ENCODE measurements at regions not wholly inside any gene's neighbourhood (a gene's known extent, or its start where the extent isn't known, plus 50 kb on each side); places are given as distances from the start of the nearest gene placed in this dataset.
"Not testable (repeated sequence)": the region's sequence is repeated elsewhere in the genome, so short reads cannot be mapped to it uniquely, and the experiment has no call there.

GRCh38 chr19:30113186-30113585 is 171.1 kb downstream of the URI1 start:
- Histone ChIP-seq H3K4me1 (no peaks in the 10 kb centered on the region), H3K27me3 (no peaks in the 10 kb centered on the region), H3K4me3 (replicated peaks in 1 of 3) (no peak overlapping the region), H3K9me3 (no peaks in the 10 kb centered on the region), H3K36me3 (no peaks in the 10 kb centered on the region), H3K27ac (no peak overlapping the region)
- DNase-seq = no peak
- WGBS, 2 donors = 60 to 73% methylated on average over 5 of the region's 5 CpGs
- intact Hi-C loops (cut with DNase I) = no loop called here
- TF ChIP-seq CTCF (IDR thresholded peaks at IDR 0.05) = no peak
- TF ChIP-seq POLR2A (IDR thresholded peaks at IDR 0.05) = no peak

DNA sequence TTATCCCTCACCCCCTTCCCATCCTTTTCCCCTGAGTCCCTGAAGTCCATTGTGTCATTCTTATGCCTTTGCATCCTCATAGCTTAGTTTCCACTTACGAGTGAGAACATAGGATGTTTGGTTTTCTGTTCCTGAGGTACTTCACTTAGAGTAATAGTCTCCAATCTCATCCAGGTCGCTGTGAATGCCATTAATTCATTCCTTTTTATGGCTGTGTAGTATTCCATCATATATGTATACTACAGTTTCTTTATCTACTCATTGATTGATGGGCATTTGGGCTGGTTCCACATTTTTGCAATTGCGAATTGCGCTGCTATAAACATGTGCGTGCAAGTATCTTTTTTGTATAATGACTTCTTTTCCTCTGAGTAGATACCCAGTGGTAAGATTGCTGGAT is 172.1 kb downstream of the URI1 start:
- H3K27me3 ChIP-seq; H3K36me3 ChIP-seq; H3K9me3 ChIP-seq; H3K4me1 ChIP-seq; DNase-seq; H3K4me3 ChIP-seq (replicated peaks in 1 of 3); H3K27ac ChIP-seq; intact Hi-C loops (cut with DNase I): not testable (repeated sequence)
- 83 to 87% methylated on average over 5 of the region's 5 CpGs for WGBS, 2 donors

DNA sequence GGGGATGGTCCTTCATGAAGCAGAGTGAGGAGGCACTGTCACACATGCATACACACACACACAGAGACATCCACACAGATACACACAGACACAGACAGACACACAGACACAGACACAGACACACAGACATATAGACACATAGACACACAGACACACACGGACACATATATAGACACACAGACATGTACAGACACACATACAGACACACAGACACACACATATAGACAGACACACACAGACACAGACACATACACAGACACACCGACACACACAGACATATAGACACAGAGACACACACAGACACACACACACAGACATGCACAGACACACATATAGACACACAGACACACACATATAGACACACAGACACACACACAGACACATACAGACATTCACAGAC is 173.9 kb downstream of the URI1 start:
- Histone ChIP-seq H3K4me3 (replicated peaks in 1 of 3) (no peak overlapping the region), H3K27ac (no peak overlapping the region), H3K36me3 (no peaks in the 10 kb centered on the region), H3K4me1 (no peaks in the 10 kb centered on the region), H3K9me3 (no peaks in the 10 kb centered on the region), H3K27me3 (no peaks in the 10 kb centered on the region)
- 93 to 100% methylated on average over 2 of the region's 2 CpGs for WGBS, 2 donors
- intact Hi-C loops (cut with DNase I) = no loop called here
- no peak for DNase-seq
- no peak for TF ChIP-seq POLR2A (IDR thresholded peaks at IDR 0.05)
- TF ChIP-seq CTCF (IDR thresholded peaks at IDR 0.05) = no peak

DNA sequence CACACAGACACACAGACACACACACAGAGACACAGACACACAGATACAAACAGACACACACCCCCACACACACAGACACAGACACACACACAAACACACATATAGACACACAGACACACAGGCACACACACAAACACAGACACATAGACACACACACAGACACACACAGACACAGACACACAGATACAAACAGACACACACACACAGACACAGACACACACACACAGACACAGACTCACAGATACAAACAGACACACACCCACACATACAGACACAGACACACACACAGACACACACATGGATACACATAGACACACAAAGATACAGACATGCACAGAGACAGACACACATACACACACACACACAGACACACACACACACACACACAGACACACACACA is 174.5 kb downstream of the URI1 start:
- TF ChIP-seq POLR2A (IDR thresholded peaks at IDR 0.05) (no peak), CTCF (IDR thresholded peaks at IDR 0.05) (no peak)
- DNase-seq = no peak
- Histone ChIP-seq H3K4me1 (no peaks in the 10 kb centered on the region), H3K27ac (no peak overlapping the region), H3K27me3 (no peaks in the 10 kb centered on the region), H3K36me3 (no peaks in the 10 kb centered on the region), H3K4me3 (replicated peaks in 1 of 3) (no peak overlapping the region), H3K9me3 (no peaks in the 10 kb centered on the region)
- intact Hi-C loops (cut with DNase I) = no loop called here

- 75 to 80% methylated on average over 6 to 11 of the region's 16 CpGs for WGBS, 2 donors
- no peak for DNase-seq
- intact Hi-C loops (cut with DNase I) = no loop called here
- H3K4me3 ChIP-seq (replicated peaks in 1 of 3) = no peak overlapping the region
- H3K36me3 ChIP-seq = no peaks in the 10 kb centered on the region
- H3K4me1 ChIP-seq = no peaks in the 10 kb centered on the region
- H3K27ac ChIP-seq = no peak overlapping the region
- H3K9me3 ChIP-seq = no peaks in the 10 kb centered on the region
- H3K27me3 ChIP-seq = no peaks in the 10 kb centered on the region
- TF ChIP-seq CTCF (IDR thresholded peaks at IDR 0.05) (no peak), POLR2A (IDR thresholded peaks at IDR 0.05) (no peak)
These were observed 175.0 kb downstream of the URI1 start for GRCh38 chr19:30116984-30117555.

DNA sequence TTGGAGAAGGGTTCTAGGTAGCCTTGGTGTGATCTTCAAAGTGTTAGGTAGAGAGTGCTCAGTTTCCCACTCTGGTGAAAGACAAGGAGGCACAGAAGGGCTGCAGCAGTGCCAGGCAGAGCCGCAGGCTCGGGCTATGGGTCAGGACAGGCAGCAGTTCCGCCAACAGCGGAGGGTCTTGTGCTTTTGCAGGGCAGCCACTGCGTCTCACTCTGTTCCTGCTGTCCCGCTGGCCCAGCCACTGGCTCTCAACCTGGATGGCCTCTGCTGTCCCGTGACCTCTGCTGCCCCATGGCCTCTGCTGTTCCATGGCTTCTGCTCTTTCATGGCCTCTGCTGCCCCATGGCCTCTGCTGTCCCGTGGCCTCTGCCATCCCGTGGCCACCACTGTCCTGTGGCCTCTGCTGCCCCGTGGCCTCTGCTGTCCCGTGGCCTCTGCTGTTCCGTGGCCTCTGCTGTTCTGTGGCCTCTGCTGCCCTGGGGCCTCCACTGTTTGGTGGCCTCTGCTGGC is 175.7 kb downstream of the URI1 start:
- 92 to 93% methylated on average over 12 of the region's 12 CpGs for WGBS, 2 donors

More for the DNA sequence above, 175.7 kb downstream of the URI1 start:
- no peaks in the 10 kb centered on the region for H3K9me3 ChIP-seq
- H3K36me3 ChIP-seq = no peaks in the 10 kb centered on the region
- H3K4me1 ChIP-seq = no peaks in the 10 kb centered on the region
- no peak for DNase-seq
- no peak overlapping the region for H3K4me3 ChIP-seq (replicated peaks in 1 of 3)
- no peak overlapping the region for H3K27ac ChIP-seq
- TF ChIP-seq CTCF (IDR thresholded peaks at IDR 0.05) = no peak
- no peak for TF ChIP-seq POLR2A (IDR thresholded peaks at IDR 0.05)
- no peaks in the 10 kb centered on the region for H3K27me3 ChIP-seq
- intact Hi-C loops (cut with DNase I) = no loop called here

All from thyroid gland (tissue), 4 donors.